Activated naive CD8-positive, alpha-beta T cell (primary cell): ENCODE measurements at regions not wholly inside any gene's neighbourhood (a gene's known extent, or its start where the extent isn't known, plus 50 kb on each side); places are given as distances from the start of the nearest gene placed in this dataset.
"Not testable (repeated sequence)": the region's sequence is repeated elsewhere in the genome, so short reads cannot be mapped to it uniquely, and the experiment has no call there.

ENCODE experiments used
- H3K27ac Mint-ChIP-seq: one replicate; pipeline ENCODE4 v1.8.0; 2021; ENCODE audit warnings: mixed read lengths
- H3K27me3 Mint-ChIP-seq: one replicate; pipeline ENCODE4 v1.8.0; 2021; ENCODE audit warnings: mixed read lengths
- H3K36me3 Mint-ChIP-seq: one replicate; pipeline ENCODE4 v1.8.0; 2021; ENCODE audit warnings: mixed read lengths
- H3K4me1 Mint-ChIP-seq: one replicate; pipeline ENCODE4 v1.8.0; 2021; ENCODE audit warnings: low read depth, mixed read lengths
- H3K4me3 Mint-ChIP-seq: one replicate; pipeline ENCODE4 v1.8.0; 2021; ENCODE audit warnings: mild to moderate bottlenecking, mixed read lengths
- H3K9me3 Mint-ChIP-seq: one replicate; pipeline ENCODE4 v1.8.0; 2021; ENCODE audit warnings: low read depth, mixed read lengths

DNA sequence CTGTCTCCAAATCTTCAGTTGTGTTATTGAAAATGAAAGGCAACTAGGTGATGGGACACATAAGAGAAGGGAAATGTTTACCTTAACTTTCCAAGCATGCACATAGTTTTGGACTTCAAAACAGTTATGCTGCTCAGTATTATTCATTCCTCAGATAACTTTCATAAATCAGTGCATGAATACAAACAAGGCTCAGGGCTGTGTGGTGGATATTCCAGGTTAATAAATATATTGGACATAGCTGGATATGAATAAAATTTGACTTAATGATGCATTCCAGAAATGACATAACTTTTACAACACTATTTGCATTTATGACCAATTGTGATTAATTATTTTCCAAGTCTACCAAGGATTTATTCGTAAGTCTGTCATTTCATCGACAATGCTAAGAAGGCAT is 301.2 kb upstream of the ZNF804A start:
- peaks cover 7% of the 10 kb centered on the region for H3K9me3 Mint-ChIP-seq
- H3K27ac Mint-ChIP-seq = no peak overlapping the region
- H3K36me3 Mint-ChIP-seq = no peaks in the 10 kb centered on the region
- H3K27me3 Mint-ChIP-seq = no peaks in the 10 kb centered on the region
- H3K4me3 Mint-ChIP-seq = no peak overlapping the region
- no peaks in the 10 kb centered on the region for H3K4me1 Mint-ChIP-seq

GRCh38 chr2:184302506-184302905 is 295.8 kb upstream of the ZNF804A start:
- no peaks in the 10 kb centered on the region for H3K4me1 Mint-ChIP-seq
- no peak overlapping the region for H3K4me3 Mint-ChIP-seq
- H3K36me3 Mint-ChIP-seq = no peaks in the 10 kb centered on the region
- no peaks in the 10 kb centered on the region for H3K27me3 Mint-ChIP-seq
- H3K27ac Mint-ChIP-seq = no peak overlapping the region
- H3K9me3 Mint-ChIP-seq = peaks cover under 1% of the 10 kb centered on the region

GRCh38 chr2:184304006-184304405 is 294.3 kb upstream of the ZNF804A start:
- Mint-ChIP-seq H3K27me3 (no peaks in the 10 kb centered on the region), H3K27ac (no peak overlapping the region), H3K36me3 (no peaks in the 10 kb centered on the region), H3K4me1 (no peaks in the 10 kb centered on the region), H3K9me3 (no peaks in the 10 kb centered on the region), H3K4me3 (no peak overlapping the region)

DNA sequence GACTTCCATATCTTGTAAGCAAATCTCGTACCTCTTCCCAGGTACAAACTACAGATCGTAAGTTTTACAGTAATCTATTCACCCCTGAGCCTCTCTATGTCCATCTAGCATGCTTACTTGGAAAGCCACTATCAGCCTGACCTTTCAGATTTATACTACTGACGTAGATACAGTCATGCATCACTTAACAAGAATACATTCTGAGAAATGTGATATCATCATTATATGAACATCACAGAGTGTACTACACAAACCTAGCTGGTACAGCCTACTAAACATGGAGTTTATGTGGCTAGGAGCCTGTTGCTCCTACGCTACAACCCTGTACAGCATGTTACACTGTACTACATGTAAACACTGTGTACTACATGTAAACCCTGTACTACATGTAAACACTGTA is 293.2 kb upstream of the ZNF804A start:
- H3K36me3 Mint-ChIP-seq = no peaks in the 10 kb centered on the region
- H3K4me3 Mint-ChIP-seq = no peak overlapping the region
- H3K27me3 Mint-ChIP-seq = no peaks in the 10 kb centered on the region
- H3K9me3 Mint-ChIP-seq = no peaks in the 10 kb centered on the region
- H3K4me1 Mint-ChIP-seq = no peaks in the 10 kb centered on the region
- no peak overlapping the region for H3K27ac Mint-ChIP-seq

GRCh38 chr2:184308706-184309105 is 289.6 kb upstream of the ZNF804A start:
- H3K4me3 Mint-ChIP-seq = no peak overlapping the region
- H3K27me3 Mint-ChIP-seq = no peaks in the 10 kb centered on the region

GRCh38 chr2:184312970-184313369 is 285.4 kb upstream of the ZNF804A start:
- Mint-ChIP-seq H3K27ac (no peak overlapping the region), H3K9me3 (no peaks in the 10 kb centered on the region), H3K4me3 (no peak overlapping the region), H3K36me3 (no peaks in the 10 kb centered on the region), H3K27me3 (no peaks in the 10 kb centered on the region), H3K4me1 (no peaks in the 10 kb centered on the region)

More at GRCh38 chr2:184308706-184309105, 289.6 kb upstream of the ZNF804A start:
- Mint-ChIP-seq H3K27ac (no peak overlapping the region), H3K4me1 (no peaks in the 10 kb centered on the region), H3K36me3 (no peaks in the 10 kb centered on the region), H3K9me3 (no peaks in the 10 kb centered on the region)

DNA sequence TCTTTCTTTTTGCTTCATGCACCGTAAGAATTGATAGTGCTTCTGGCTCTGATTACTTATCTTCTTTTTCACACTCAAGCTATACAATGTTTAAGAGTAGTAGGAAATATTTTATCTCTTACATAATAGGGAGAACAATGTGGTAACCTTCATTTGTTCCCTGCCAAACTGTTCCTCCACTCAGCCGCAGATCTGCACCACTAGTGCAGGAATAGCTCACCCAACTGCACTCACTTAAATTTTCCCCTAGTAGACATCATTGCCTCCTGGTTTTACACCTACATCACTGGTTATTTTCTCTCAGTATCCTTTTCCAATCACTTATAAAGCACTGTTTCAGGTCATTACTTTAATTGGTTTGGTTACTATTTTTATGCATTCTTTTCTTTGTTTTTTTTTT is 283.5 kb upstream of the ZNF804A start:
- no peaks in the 10 kb centered on the region for H3K9me3 Mint-ChIP-seq
- no peaks in the 10 kb centered on the region for H3K27me3 Mint-ChIP-seq
- no peak overlapping the region for H3K27ac Mint-ChIP-seq
- H3K4me3 Mint-ChIP-seq = no peak overlapping the region
- no peaks in the 10 kb centered on the region for H3K36me3 Mint-ChIP-seq
- no peaks in the 10 kb centered on the region for H3K4me1 Mint-ChIP-seq

DNA sequence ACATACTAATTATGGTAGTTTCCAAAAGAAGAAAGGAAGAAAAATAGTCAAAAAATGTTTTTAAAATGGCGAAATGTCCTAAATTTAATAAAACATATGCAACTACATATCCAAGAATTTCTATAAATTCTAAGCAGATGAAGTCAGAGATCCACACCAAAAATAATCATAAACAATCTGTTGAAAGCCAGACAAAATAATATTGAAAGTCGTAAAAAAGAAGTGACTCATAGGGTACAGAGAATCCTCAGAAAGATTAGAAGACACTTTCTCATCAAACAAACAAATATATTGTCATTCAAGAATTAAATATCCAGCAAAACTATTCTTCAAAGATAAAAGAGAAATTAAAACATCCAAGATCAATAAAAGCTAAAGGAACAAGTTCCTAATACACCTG is 281.4 kb upstream of the ZNF804A start:
- Mint-ChIP-seq H3K9me3 (no peaks in the 10 kb centered on the region), H3K4me1 (no peaks in the 10 kb centered on the region), H3K36me3 (no peaks in the 10 kb centered on the region), H3K4me3 (no peak overlapping the region), H3K27me3 (no peaks in the 10 kb centered on the region), H3K27ac (no peak overlapping the region)

- Mint-ChIP-seq H3K36me3 (no peaks in the 10 kb centered on the region), H3K4me3 (no peak overlapping the region), H3K4me1 (no peaks in the 10 kb centered on the region), H3K27me3 (no peaks in the 10 kb centered on the region), H3K9me3 (no peaks in the 10 kb centered on the region), H3K27ac (no peak overlapping the region)
Measured at GRCh38 chr2:184322615-184323014, 275.7 kb upstream of the ZNF804A start.

GRCh38 chr2:184326066-184326465 is 272.3 kb upstream of the ZNF804A start:
- Mint-ChIP-seq H3K9me3 (no peaks in the 10 kb centered on the region), H3K4me3 (no peak overlapping the region), H3K36me3 (no peaks in the 10 kb centered on the region), H3K27me3 (no peaks in the 10 kb centered on the region), H3K27ac (no peak overlapping the region), H3K4me1 (no peaks in the 10 kb centered on the region)

DNA sequence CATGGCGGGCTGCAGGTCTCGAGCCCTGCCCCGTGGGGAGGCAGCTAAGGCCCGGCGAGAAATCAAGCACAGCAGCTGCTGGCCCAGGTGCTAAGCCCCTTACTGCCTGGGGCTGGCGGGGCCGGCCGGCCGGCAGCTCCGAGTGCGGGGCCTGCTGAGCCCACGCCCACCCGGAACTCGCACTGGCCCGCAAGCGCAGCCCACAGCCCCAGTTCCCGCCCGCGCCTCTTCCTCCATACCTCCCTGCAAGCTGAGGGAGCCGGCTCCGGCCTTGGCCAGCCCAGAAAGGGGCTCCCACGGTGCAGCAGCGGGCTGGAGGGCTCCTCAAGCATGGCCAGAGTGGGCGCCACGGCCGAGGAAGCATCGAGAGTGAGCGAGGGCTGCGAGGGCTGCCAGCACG is 270.5 kb upstream of the ZNF804A start:
- H3K9me3 Mint-ChIP-seq, H3K4me1 Mint-ChIP-seq, H3K36me3 Mint-ChIP-seq, H3K4me3 Mint-ChIP-seq, H3K27me3 Mint-ChIP-seq, H3K27ac Mint-ChIP-seq: not testable (repeated sequence)

- not testable (repeated sequence) for H3K4me1 Mint-ChIP-seq, H3K36me3 Mint-ChIP-seq, H3K4me3 Mint-ChIP-seq, H3K27me3 Mint-ChIP-seq, H3K27ac Mint-ChIP-seq, H3K9me3 Mint-ChIP-seq
Measured at GRCh38 chr2:184330561-184330960, 267.8 kb upstream of the ZNF804A start.

- Mint-ChIP-seq H3K9me3 (no peaks in the 10 kb centered on the region), H3K4me3 (no peak overlapping the region), H3K27me3 (no peaks in the 10 kb centered on the region), H3K36me3 (no peaks in the 10 kb centered on the region), H3K27ac (no peak overlapping the region), H3K4me1 (no peaks in the 10 kb centered on the region)
Measured at GRCh38 chr2:184336688-184337087, 261.6 kb upstream of the ZNF804A start.

DNA sequence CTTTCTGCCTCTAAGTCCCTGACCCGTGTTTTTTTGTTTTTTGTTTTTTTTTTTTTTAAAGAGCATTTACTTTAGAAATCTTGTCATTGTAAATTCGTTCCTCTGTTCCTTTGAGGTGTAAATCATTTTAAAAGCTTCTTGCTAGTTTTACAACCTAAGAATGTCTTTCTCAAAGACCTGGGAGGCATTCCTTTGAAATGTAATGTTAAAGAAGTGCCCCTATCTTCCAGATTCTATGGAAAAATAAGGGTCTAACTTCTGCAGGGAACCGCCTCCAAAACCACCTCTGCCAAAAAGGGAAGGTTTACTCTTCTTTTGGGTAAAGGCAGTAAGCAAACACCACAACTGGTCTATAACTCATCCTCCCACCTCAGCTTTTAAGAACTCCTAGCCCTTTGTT is 259.6 kb upstream of the ZNF804A start:
- Mint-ChIP-seq H3K4me1 (no peaks in the 10 kb centered on the region), H3K36me3 (no peaks in the 10 kb centered on the region), H3K4me3 (no peak overlapping the region), H3K9me3 (no peaks in the 10 kb centered on the region), H3K27me3 (no peaks in the 10 kb centered on the region), H3K27ac (no peak overlapping the region)

GRCh38 chr2:184339966-184340365 is 258.4 kb upstream of the ZNF804A start:
- Mint-ChIP-seq H3K4me1 (no peaks in the 10 kb centered on the region), H3K4me3 (no peak overlapping the region), H3K27ac (no peak overlapping the region), H3K27me3 (no peaks in the 10 kb centered on the region), H3K36me3 (no peaks in the 10 kb centered on the region), H3K9me3 (no peaks in the 10 kb centered on the region)

- no peak overlapping the region for H3K27ac Mint-ChIP-seq
- no peaks in the 10 kb centered on the region for H3K4me1 Mint-ChIP-seq
- no peak overlapping the region for H3K4me3 Mint-ChIP-seq
- peaks cover 12% of the 10 kb centered on the region for H3K9me3 Mint-ChIP-seq
- H3K27me3 Mint-ChIP-seq = no peaks in the 10 kb centered on the region
- no peaks in the 10 kb centered on the region for H3K36me3 Mint-ChIP-seq
Measured at GRCh38 chr2:184346338-184346862, 251.9 kb upstream of the ZNF804A start.
